Sigmoid colon (tissue), 6 donors: ENCODE measurements at regions not wholly inside any gene's neighbourhood (a gene's known extent, or its start where the extent isn't known, plus 50 kb on each side); places are given as distances from the start of the nearest gene placed in this dataset.

Experiments used
- DNase-seq: peaks from one replicate; pipeline ENCODE4 v3.0.0-alpha.2; 2019
- H3K27ac ChIP-seq, 4 donors: fragments of 200-600 bp; sonication (generic); one replicate each; pipeline ENCODE4 v1.5.1; 2016 to 2019; ENCODE audit warnings: mild to moderate bottlenecking in 1 of 4
- H3K27me3 ChIP-seq, 3 donors: fragments of 200-600 bp; sonication (generic); one replicate each; pipeline ENCODE4 v1.5.1; 2019; ENCODE audit warnings: mild to moderate bottlenecking in 1 of 3
- H3K36me3 ChIP-seq, 4 donors: fragments of 200-600 bp; sonication (generic); one replicate each; pipeline ENCODE4 v1.5.1; 2016 to 2019
- H3K4me1 ChIP-seq, 4 donors: fragments of 200-600 bp; sonication (generic); one replicate each; pipeline ENCODE4 v1.5.1; 2017 to 2019
- H3K4me3 ChIP-seq, 4 donors: fragments of 200-600 bp; sonication (generic); one replicate each; pipeline ENCODE4 v1.5.1; 2017 to 2019; ENCODE audit warnings: mild to moderate bottlenecking in 2 of 4, moderate library complexity in 1 of 4
- H3K9me3 ChIP-seq, 4 donors: fragments of 200-600 bp in 3 of 4; sonication (generic) in 3 of 4; one replicate each; pipeline versions ENCODE4 v1.5.1 to v1.6.1; 2013 to 2019
- EP300 ChIP-seq, 4 donors: sonication (generic); formaldehyde crosslinking; IDR thresholded peaks; one replicate each; pipeline ENCODE4 v1.6.1; 2017; ENCODE audit warnings: antibody characterized with exemption in 4 of 4
- POLR2A ChIP-seq, 2 donors: fragments of 450-650 bp; IDR thresholded peaks; one replicate each; pipeline ENCODE4 v1.6.1; 2016; ENCODE audit warnings: antibody characterized with exemption in 2 of 2, mild to moderate bottlenecking in 2 of 2, moderate library complexity in 2 of 2
- POLR2AphosphoS5 ChIP-seq, 4 donors: sonication (generic); formaldehyde crosslinking; IDR thresholded peaks; one replicate each; pipeline ENCODE4 v1.6.1; 2017; ENCODE audit warnings: antibody characterized with exemption in 4 of 4
- WGBS, 2 donors: extraction: QIAGEN DNeasy Blood & Tissue Kit; methylation state at CpG; one replicate each; pipeline ENCODE4 v1.1.7; 2013; 5-methylcytosine and 5-hydroxymethylcytosine counted together
- intact Hi-C: fragments of 100-400 bp; cut with DNase I; formaldehyde crosslinking; loops from one replicate; pipeline ENCODE4 v1.15.1; 2023
- TF ChIP-seq, protein P1 (sequence below), 4 experiments: fragments of 450-650 bp in 3 of 4; fragments of 200-600 bp in 1 of 4; IDR thresholded peaks; one replicate each; pipeline ENCODE4 v1.5.1; 2016 to 2019; ENCODE audit warnings: antibody characterized with exemption in 4 of 4, mild to moderate bottlenecking in 3 of 4, moderate library complexity in 2 of 4
- donor health status: healthy with polysubstance abuse.
- donor health status: healthy.

DNA sequence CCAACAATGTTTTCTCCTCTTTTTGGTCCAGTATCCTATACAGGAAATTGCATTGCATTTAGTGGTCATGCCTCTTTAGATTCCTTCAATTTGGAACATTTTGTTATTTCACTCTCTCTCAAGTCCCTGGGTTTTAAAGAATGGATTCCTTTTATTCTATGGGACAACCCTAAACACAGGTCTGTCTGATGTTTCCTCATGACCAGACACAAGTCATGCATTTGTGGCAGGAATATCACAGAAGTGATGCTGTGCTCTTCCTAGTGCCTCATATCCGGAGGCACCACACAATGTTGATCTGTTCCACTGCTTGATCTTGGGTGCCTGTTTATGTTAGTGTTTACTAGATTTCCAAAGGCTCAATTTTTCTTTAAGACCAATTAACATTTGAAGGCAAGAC is 69.7 kb upstream of the H2AZ1 start:
- WGBS, 2 donors: 94 to 97% methylated on average over 1 of the region's 1 CpG
- Histone ChIP-seq H3K36me3 (no peaks in the 10 kb centered on the region), H3K27ac (no peak overlapping the region), H3K9me3 (peaks cover 0 to 3% (median 0%) of the 10 kb centered on the region in 4 donors), H3K4me1 (peaks cover 0 to 4% (median 0%) of the 10 kb centered on the region in 4 donors), H3K4me3 (no peak overlapping the region), H3K27me3 (no peaks in the 10 kb centered on the region)
- TF ChIP-seq, protein P1, sequence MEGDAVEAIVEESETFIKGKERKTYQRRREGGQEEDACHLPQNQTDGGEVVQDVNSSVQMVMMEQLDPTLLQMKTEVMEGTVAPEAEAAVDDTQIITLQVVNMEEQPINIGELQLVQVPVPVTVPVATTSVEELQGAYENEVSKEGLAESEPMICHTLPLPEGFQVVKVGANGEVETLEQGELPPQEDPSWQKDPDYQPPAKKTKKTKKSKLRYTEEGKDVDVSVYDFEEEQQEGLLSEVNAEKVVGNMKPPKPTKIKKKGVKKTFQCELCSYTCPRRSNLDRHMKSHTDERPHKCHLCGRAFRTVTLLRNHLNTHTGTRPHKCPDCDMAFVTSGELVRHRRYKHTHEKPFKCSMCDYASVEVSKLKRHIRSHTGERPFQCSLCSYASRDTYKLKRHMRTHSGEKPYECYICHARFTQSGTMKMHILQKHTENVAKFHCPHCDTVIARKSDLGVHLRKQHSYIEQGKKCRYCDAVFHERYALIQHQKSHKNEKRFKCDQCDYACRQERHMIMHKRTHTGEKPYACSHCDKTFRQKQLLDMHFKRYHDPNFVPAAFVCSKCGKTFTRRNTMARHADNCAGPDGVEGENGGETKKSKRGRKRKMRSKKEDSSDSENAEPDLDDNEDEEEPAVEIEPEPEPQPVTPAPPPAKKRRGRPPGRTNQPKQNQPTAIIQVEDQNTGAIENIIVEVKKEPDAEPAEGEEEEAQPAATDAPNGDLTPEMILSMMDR (IDR thresholded peaks at IDR 0.05): no peak
- no peak for TF ChIP-seq POLR2A (IDR thresholded peaks at IDR 0.05)
- TF ChIP-seq EP300 (IDR thresholded peaks at IDR 0.05): no peak
- no peak for TF ChIP-seq POLR2AphosphoS5 (IDR thresholded peaks at IDR 0.05)
- DNase-seq: no peak
- intact Hi-C loops: no loop called here

DNA sequence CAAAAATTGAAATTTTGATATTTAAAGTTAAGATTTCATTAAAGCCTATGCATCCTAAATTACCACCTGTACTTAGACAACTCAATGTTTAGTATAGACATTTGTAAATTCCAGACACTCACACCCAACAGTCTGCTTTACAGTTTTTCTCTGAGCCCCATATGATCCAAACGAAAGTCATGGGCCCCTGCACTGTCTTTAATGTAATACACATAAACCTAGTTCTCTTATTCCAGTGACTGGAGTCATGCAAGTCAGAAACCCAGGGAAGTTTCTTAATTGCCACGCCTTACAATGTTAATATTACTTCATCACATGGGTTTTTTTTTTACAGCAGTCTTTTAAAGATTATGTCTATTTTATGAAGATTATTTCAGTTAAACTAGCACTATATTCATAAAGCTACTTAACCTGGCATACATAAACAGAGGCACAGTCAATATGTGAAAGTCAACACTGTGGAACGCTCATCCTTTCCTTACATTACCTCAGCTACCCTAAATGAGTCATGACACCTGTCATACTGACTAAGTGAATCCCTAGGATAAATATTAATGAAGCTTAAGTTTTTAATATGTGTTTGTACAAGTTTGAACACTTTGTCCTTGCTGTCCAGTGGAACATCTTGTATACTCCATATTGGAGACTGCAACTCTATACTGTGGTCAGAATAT is 67.7 kb upstream of the H2AZ1 start:
- TF ChIP-seq POLR2A (IDR thresholded peaks at IDR 0.05) (no peak), POLR2AphosphoS5 (IDR thresholded peaks at IDR 0.05) (no peak), EP300 (IDR thresholded peaks at IDR 0.05) (no peak)
- TF ChIP-seq, protein P1 (IDR thresholded peaks at IDR 0.05): no peak
- H3K27ac ChIP-seq: no peak overlapping the region
- H3K4me3 ChIP-seq: no peak overlapping the region
- DNase-seq: no peak
- WGBS, 2 donors: 59 to 77% methylated on average over 3 of the region's 3 CpGs
- H3K27me3 ChIP-seq: no peaks in the 10 kb centered on the region
- no peaks in the 10 kb centered on the region for H3K36me3 ChIP-seq
- H3K4me1 ChIP-seq: peaks cover 0 to 2% (median 0%) of the 10 kb centered on the region in 4 donors
- H3K9me3 ChIP-seq: peaks cover 0 to 3% (median 0%) of the 10 kb centered on the region in 4 donors
- intact Hi-C loops: no loop called here

DNA sequence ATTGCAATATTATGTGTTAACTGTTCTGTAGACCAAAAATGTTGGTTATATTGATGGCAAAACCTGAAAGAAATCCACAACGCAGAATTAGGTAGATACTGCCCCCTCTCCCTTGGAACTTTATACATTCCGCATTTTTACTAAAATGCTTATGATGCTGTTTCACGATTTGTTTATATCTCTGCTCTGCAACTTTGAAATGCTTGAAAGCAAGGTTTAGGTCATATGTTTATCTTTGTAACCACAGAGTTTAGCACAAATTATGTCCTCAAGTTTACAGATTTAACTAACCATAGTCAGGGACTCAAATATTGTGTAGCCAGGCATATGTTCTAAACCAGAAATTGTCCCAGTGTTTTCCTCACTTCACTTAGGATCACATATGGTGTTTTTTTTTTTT is 66.1 kb upstream of the H2AZ1 start:
- peaks cover 0 to 3% (median 0%) of the 10 kb centered on the region in 4 donors for H3K9me3 ChIP-seq
- DNase-seq: no peak
- 78 to 84% methylated on average over 3 of the region's 3 CpGs for WGBS, 2 donors
- H3K4me3 ChIP-seq: no peak overlapping the region
- TF ChIP-seq EP300 (IDR thresholded peaks at IDR 0.05) (no peak), POLR2AphosphoS5 (IDR thresholded peaks at IDR 0.05) (no peak), POLR2A (IDR thresholded peaks at IDR 0.05) (no peak)
- TF ChIP-seq, protein P1 (IDR thresholded peaks at IDR 0.05): no peak
- H3K36me3 ChIP-seq: no peaks in the 10 kb centered on the region
- H3K27me3 ChIP-seq: no peaks in the 10 kb centered on the region
- no peaks in the 10 kb centered on the region for H3K4me1 ChIP-seq
- intact Hi-C loops: no loop called here
- no peak overlapping the region for H3K27ac ChIP-seq

DNA sequence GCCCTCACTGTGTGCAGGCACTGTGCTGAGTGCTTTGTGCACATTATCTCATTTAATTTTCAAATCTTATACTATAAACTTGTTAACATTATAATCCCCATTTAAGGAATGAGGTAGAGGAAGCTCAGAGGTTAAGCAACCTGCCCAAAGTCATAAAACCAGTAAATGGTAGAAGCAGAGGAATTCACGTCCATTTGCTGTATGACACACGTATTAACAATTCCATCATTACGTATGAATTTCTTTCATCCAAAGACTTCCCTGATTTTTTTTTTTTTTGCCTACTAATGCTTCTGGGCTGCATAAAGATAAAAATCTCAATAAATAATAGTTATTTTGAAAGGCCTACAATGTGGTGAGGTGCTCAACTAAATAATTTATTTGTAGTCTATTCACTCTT is 64.5 kb upstream of the H2AZ1 start:
- no peak overlapping the region for H3K27ac ChIP-seq
- no peak for TF ChIP-seq POLR2AphosphoS5 (IDR thresholded peaks at IDR 0.05)
- no peak for TF ChIP-seq POLR2A (IDR thresholded peaks at IDR 0.05)
- H3K36me3 ChIP-seq: no peaks in the 10 kb centered on the region
- H3K4me3 ChIP-seq: no peak overlapping the region
- no peaks in the 10 kb centered on the region for H3K4me1 ChIP-seq
- H3K27me3 ChIP-seq: no peaks in the 10 kb centered on the region
- 74 to 88% methylated on average over 3 of the region's 3 CpGs for WGBS, 2 donors
- no peak for DNase-seq
- no peaks in the 10 kb centered on the region for H3K9me3 ChIP-seq
- intact Hi-C loops: no loop called here

DNA sequence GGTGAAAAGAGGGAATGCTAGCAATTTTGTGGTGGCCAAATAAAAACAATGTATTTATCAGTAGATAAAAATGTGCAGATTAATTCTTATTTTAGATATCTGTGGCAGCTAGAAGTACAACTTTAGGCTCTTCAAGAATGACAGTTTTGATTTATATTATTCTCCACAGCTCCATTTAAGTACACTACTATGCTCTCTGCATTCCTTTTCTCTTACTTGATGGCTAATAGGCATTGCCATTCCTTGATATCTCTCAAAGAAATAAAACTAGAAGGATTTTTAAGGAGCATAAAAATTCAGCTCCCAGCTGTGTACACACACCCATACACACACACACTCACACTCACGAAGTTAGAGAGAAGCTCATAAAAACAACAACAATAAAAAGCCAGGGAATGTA is 59.4 kb upstream of the H2AZ1 start:
- intact Hi-C loops: no loop called here
- Histone ChIP-seq H3K9me3 (no peaks in the 10 kb centered on the region), H3K4me3 (no peak overlapping the region), H3K27me3 (no peaks in the 10 kb centered on the region), H3K27ac (no peak overlapping the region), H3K36me3 (no peaks in the 10 kb centered on the region), H3K4me1 (no peaks in the 10 kb centered on the region)
- WGBS, 2 donors: 13 to 57% methylated on average over 1 of the region's 1 CpG
- DNase-seq: no peak
- TF ChIP-seq EP300 (IDR thresholded peaks at IDR 0.05) (no peak), POLR2A (IDR thresholded peaks at IDR 0.05) (no peak), POLR2AphosphoS5 (IDR thresholded peaks at IDR 0.05) (no peak)
- TF ChIP-seq, protein P1 (IDR thresholded peaks at IDR 0.05): no peak
